22Rv1 (cell line): ENCODE measurements at regions not wholly inside any gene's neighbourhood (a gene's known extent, or its start where the extent isn't known, plus 50 kb on each side); places are given as distances from the start of the nearest gene placed in this dataset.
"Not testable (repeated sequence)": the region's sequence is repeated elsewhere in the genome, so short reads cannot be mapped to it uniquely, and the experiment has no call there.

ENCODE experiments used
- H3K27ac ChIP-seq: fragments of 450-650 bp; 2 replicates; pipeline ENCODE4 v1.5.1; 2017
- ZFX ChIP-seq: fragments of 450-650 bp; IDR thresholded peaks from 2 replicates; pipeline ENCODE4 v1.6.1; 2017; ENCODE audit warnings: antibody characterized with exemption, borderline replicate concordance
- TF ChIP-seq, protein P1 (sequence below): fragments of 450-650 bp; IDR thresholded peaks from 2 replicates; pipeline ENCODE4 v1.5.1; 2017; ENCODE audit warnings: mild to moderate bottlenecking

DNA sequence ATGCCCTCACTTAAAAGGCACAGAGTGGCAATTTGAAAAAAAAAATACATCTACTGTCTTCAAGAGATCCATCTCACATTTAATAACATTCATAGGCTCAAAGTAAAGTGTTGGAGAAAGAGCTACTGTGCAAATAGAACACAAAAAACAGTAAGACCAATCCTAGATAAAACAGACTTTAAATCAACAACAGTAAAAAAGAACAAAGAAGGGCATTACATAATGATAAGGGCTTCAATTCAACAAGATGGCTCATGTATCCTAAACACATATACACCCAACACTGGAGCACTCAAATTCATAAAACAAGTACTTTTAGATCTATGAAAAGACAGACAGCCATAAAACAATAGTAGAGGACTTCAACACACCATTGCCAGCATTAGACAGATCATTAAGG is 93.6 kb upstream of the PCED1B start:
- H3K27ac ChIP-seq: no peak overlapping the region
- no peak for TF ChIP-seq ZFX

DNA sequence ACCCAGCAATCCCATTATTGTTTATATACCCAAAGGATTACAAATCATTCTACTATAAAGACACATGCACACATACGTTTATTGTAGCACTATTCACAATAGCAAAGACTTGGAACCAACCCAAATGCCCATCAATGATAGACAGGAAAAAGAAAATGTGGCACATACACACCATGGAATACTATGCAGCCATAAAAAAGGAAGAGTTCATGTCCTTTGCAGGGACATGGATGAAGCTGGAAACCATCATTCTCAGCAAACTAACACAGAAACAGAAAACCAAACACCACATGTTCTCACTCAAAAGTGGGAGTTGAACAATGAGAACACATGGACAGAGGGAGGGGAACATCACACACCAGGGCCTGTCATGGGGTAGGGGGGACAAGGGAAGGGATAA is 91.3 kb upstream of the PCED1B start:
- H3K27ac ChIP-seq: not testable (repeated sequence)

DNA sequence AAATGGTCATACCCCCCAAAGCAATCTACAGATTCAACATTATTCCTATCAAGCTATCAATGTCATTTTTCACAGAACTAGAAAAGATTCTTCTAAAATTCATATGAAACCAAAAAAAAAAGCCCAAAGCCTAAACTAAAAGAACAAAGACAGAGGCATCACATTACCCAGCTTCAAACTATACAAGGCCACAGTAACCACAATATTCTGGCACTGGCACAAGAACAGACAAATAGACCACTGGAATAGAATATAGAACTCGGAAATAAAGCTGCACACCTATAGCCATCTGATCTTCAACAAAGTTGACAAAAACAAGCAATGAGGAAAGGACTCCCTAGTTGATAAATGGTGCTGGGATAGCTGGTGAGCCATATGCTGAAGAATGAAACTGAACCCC is 89.2 kb upstream of the PCED1B start:
- TF ChIP-seq ZFX: no peak
- TF ChIP-seq, protein P1, sequence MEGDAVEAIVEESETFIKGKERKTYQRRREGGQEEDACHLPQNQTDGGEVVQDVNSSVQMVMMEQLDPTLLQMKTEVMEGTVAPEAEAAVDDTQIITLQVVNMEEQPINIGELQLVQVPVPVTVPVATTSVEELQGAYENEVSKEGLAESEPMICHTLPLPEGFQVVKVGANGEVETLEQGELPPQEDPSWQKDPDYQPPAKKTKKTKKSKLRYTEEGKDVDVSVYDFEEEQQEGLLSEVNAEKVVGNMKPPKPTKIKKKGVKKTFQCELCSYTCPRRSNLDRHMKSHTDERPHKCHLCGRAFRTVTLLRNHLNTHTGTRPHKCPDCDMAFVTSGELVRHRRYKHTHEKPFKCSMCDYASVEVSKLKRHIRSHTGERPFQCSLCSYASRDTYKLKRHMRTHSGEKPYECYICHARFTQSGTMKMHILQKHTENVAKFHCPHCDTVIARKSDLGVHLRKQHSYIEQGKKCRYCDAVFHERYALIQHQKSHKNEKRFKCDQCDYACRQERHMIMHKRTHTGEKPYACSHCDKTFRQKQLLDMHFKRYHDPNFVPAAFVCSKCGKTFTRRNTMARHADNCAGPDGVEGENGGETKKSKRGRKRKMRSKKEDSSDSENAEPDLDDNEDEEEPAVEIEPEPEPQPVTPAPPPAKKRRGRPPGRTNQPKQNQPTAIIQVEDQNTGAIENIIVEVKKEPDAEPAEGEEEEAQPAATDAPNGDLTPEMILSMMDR: no peak
- H3K27ac ChIP-seq: no peak overlapping the region

DNA sequence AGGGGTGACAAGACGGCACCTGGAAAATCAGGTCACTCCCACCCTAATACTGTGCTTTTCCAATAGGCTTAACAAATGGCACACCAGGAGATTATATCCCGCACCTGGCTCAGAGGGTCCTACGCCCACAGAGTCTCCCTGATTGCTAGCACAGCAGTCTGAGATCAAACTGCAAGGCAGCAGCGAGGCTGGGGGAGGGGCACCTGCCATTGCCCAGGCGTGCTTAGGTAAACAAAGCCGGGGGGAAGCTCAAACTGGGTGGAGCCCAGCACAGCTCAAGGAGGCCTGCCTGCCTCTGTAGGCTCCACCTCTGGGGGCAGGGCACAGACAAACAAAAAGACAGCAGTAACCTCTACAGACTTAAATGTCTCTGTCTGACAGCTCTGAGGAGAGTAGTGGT is 87.4 kb upstream of the PCED1B start:
- H3K27ac ChIP-seq: not testable (repeated sequence)

DNA sequence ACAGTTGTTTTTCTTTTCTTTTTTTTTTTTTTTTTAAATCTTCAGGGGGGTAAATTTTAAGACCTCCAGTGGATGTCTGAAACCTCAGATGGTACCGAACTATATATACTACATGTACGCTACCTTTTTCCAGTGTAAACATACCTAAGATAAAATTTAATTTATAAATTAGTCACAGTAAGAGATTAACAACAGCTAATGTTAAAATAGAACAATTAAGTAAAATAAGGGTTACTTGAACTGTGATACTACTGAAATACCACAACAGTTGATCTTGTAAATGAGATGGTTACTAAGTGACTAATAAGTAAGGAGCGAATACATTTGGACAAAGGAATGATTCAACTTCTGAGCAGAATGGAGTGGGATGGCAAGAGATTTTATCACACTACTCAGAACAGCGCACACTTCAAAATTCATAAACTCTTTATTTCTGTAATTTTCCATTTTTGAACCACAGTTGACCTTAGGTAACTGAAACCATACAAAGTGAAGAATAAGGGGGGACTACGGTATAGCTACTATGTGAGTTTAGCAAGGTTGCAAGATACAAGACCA is 80.5 kb upstream of the PCED1B start:
- no peak overlapping the region for H3K27ac ChIP-seq
- TF ChIP-seq ZFX: no peak
- TF ChIP-seq, protein P1: no peak

DNA sequence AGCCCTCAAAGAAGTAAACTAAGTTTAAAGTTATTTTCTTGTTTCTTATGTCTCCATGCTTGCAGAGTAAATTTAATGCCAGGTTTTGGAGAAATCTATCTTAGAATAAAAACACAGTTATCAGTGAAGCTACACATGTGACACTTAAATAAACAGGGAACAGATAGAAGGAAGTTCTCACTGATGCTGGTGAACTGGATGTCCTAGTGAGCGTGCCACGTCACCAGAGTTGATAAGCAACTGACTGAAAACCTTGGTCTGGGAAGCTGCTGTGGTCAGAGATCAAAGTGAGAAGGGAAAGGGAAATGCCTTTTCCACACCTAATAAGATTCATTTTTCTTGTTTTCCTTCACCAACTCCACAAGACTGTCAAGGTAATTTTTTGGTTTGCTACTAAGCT is 74.8 kb upstream of the PCED1B start:
- no peak overlapping the region for H3K27ac ChIP-seq
- TF ChIP-seq, protein P1: no peak
- no peak for TF ChIP-seq ZFX

DNA sequence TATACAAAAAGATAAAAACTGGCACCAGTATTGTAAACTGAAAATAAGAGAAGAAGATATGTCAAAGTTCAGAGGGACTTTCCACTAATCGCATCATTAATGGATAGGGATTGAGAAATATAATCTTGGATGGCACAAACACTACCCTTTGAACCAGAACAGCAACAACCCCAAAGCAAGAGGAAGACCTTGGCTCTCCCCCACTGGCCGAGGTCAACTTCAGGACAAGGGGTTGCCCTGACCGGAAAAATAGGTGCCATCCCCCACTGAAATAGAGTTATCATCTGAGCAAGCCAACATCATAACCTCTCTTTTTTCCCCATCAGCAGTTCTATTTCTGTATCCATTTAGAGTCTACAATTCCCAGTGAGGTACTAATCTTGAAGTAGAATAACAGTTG is 72.4 kb upstream of the PCED1B start:
- TF ChIP-seq, protein P1: no peak
- TF ChIP-seq ZFX: no peak
- no peak overlapping the region for H3K27ac ChIP-seq

DNA sequence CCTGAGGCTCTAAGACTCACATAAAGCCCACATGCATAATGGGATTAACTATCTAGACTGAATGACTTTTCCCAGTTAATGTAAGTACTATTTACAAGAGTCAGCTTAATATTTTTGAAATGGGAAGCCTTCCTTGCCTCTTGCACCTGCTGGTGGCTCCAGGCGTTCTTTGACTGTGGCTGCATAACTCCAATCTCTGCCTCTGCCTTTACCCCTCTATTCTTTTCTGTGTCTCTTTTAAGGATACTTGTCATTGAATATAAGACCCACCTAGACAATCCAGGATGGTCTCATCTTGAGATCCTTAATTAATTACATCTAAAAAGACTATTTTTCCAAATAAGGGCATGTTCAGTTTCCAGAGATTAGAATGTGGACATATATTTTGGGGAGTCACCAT is 66.9 kb upstream of the PCED1B start:
- no peak overlapping the region for H3K27ac ChIP-seq
- TF ChIP-seq, protein P1: no peak
- no peak for TF ChIP-seq ZFX

DNA sequence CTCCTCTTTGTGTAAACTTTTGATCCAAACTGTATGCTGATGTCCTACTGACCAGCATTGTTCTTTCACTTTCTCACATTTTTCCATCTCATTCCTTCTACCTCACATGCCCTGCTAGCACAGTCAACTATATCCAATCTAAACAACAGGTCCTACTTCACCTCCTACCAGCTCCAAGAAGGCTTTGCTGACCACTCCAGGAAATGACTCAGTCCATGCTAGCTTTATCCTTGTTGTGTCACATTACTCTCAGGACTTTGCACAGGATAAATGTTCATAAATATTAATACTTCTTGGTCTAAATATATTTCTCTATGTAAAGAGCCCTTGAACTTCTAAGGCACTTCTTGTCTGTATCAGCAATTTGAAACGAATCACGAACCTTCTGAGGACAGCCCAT is 64.9 kb upstream of the PCED1B start:
- no peak for TF ChIP-seq ZFX
- TF ChIP-seq, protein P1: no peak
- H3K27ac ChIP-seq: no peak overlapping the region
